PC-3 (cell line): ENCODE measurements at regions not wholly inside any gene's neighbourhood (a gene's known extent, or its start where the extent isn't known, plus 50 kb on each side); places are given as distances from the start of the nearest gene placed in this dataset.
A peak's percentile ranks its signal among the peaks of the same experiment; 100 is the strongest.
"Not testable (repeated sequence)": the region's sequence is repeated elsewhere in the genome, so short reads cannot be mapped to it uniquely, and the experiment has no call there.

Source experiments
- ATAC-seq: fragments of 200-7000 bp; cut with Tn5 transposase; 2 replicates; pipeline ENCODE4 v1.9.1; 2020; ENCODE audit warnings: mild to moderate bottlenecking, moderate library complexity
- BruUV-seq: library from RNA; stranded (reverse); fragments of 400-500 nt; replicated peaks from 2 replicates; lab custom pipeline; 2021; lab: Mats Ljungman, UMichigan
- CTCF ChIA-PET: fragments of 300-600 bp; sonication (Branson Sonifier 250); formaldehyde crosslinking; loops from one replicate; lab custom pipeline; 2022; ENCODE audit warnings: antibody characterized with exemption; lab: Charles Lee
- POLR2A ChIA-PET: fragments of 300-600 bp; sonication (Branson Sonifier 250); formaldehyde crosslinking; loops from one replicate; lab custom pipeline; 2022; ENCODE audit warnings: antibody characterized with exemption; ENCODE audit not compliant: unreplicated experiment; lab: Charles Lee
- DNase-seq: peaks from one replicate; pipeline ENCODE4 v3.0.0-alpha.2; 2015
- H2AFZ ChIP-seq: fragments of 300-600 bp; sonication (generic); 2 replicates; pipeline ENCODE4 v1.6.0; 2016; ENCODE audit warnings: antibody characterized with exemption, low read length
- H3F3A ChIP-seq: fragments of 300-600 bp; sonication (generic); one replicate; pipeline ENCODE4 v1.6.0; 2017; ENCODE audit warnings: antibody characterized with exemption, low read length, control low read depth, mild to moderate bottlenecking; ENCODE audit not compliant: unreplicated experiment
- H3K27ac ChIP-seq: fragments of 300-600 bp; sonication (generic); 2 replicates; pipeline ENCODE4 v1.5.1; 2016; ENCODE audit warnings: mild to moderate bottlenecking, low read length
- H3K27me3 ChIP-seq: fragments of 300-600 bp; sonication (generic); 2 replicates; pipeline ENCODE4 v1.6.1; 2016; ENCODE audit warnings: low read length, mixed read lengths
- H3K36me3 ChIP-seq: fragments of 300-600 bp; sonication (generic); 2 replicates; pipeline ENCODE4 v1.6.1; 2016; ENCODE audit warnings: low read depth, mixed run types, low read length, mixed read lengths
- H3K4me1 ChIP-seq: fragments of 300-600 bp; sonication (generic); 2 replicates; pipeline ENCODE4 v1.5.1; 2016; ENCODE audit warnings: low read length; ENCODE audit not compliant: insufficient read depth
- H3K4me2 ChIP-seq: fragments of 300-600 bp; sonication (generic); 2 replicates; pipeline ENCODE4 v1.6.0; 2016; ENCODE audit warnings: low read length
- H3K4me3 ChIP-seq: fragments of 300-600 bp; sonication (generic); 2 replicates; pipeline ENCODE4 v1.5.1; 2016; ENCODE audit warnings: mild to moderate bottlenecking, low read length, mixed read lengths
- H3K79me2 ChIP-seq: fragments of 300-600 bp; sonication (generic); 2 replicates; pipeline ENCODE4 v1.6.1; 2017; ENCODE audit warnings: low read length, mixed read lengths
- H3K9ac ChIP-seq: fragments of 300-600 bp; sonication (generic); 2 replicates; pipeline ENCODE4 v1.6.0; 2016; ENCODE audit warnings: mild to moderate bottlenecking, low read length
- H3K9me2 ChIP-seq: fragments of 300-600 bp; sonication (generic); replicated peaks from 2 replicates; pipeline ENCODE4 v1.6.1; 2016; ENCODE audit warnings: mixed run types, low read length, mixed read lengths
- H3K9me3 ChIP-seq: fragments of 300-600 bp; sonication (generic); 2 replicates; pipeline ENCODE4 v1.6.1; 2016; ENCODE audit warnings: low read length, mixed read lengths
- H4K20me1 ChIP-seq: fragments of 300-600 bp; sonication (generic); 2 replicates; pipeline ENCODE4 v1.6.1; 2016; ENCODE audit warnings: low read length, mixed read lengths
- CTCF ChIP-seq: fragments of 300-600 bp; sonication (generic); conservative IDR thresholded peaks from 2 replicates; pipeline ENCODE4 v1.5.1; 2017; ENCODE audit warnings: antibody characterized with exemption, low read depth, mild to moderate bottlenecking, low read length
- EZH2 ChIP-seq: fragments of 300-600 bp; sonication (generic); IDR thresholded peaks from one replicate; pipeline ENCODE4 v1.6.1; 2017; ENCODE audit warnings: antibody characterized with exemption, mild to moderate bottlenecking, low read length; ENCODE audit not compliant: unreplicated experiment
- EZH2phosphoT487 ChIP-seq: fragments of 300-600 bp; sonication (generic); IDR thresholded peaks from 2 replicates; pipeline ENCODE4 v1.6.1; 2018; ENCODE audit warnings: mild to moderate bottlenecking, antibody characterized with exemption, low read length, borderline replicate concordance
- intact Hi-C: fragments of 100-400 bp; cut with micrococcal nuclease; formaldehyde crosslinking; loops from 2 replicates; pipeline ENCODE4 v1.9.0; 2023

GRCh38 chr12:100083308-100083707, 59.4 kb downstream of the BLTP3B start:
- DNase-seq, result no peak
- Histone ChIP-seq H4K20me1 (no peaks in the 10 kb centered on the region), H3K9me3 (no peaks in the 10 kb centered on the region), H3F3A (no peaks in the 10 kb centered on the region), H3K9me2 (no peaks in the 10 kb centered on the region), H3K9ac (no peak overlapping the region), H3K4me3 (no peak overlapping the region), H3K4me2 (no peak overlapping the region), H3K4me1 (no peaks in the 10 kb centered on the region), H3K27me3 (no peaks in the 10 kb centered on the region), H3K79me2 (no peaks in the 10 kb centered on the region), H2AFZ (no peak overlapping the region), H3K27ac (no peak overlapping the region), H3K36me3 (peaks cover 29% of the 10 kb centered on the region)
- no peak for TF ChIP-seq CTCF
- no peak for TF ChIP-seq EZH2
- TF ChIP-seq EZH2phosphoT487, result no peak
- ChIA-PET POLR2A (no interaction called here), CTCF (interaction anchor here (0.7 kb wide), 1 partner anchor 141 kb away, joined by 9 read pairs; no protein-coding TSS in a partner anchor)
- BruUV-seq, result no TSS peak
- intact Hi-C loops, result no loop called here
- no peak for ATAC-seq

- ATAC-seq, H3K9me2 ChIP-seq, H2AFZ ChIP-seq, BruUV-seq, H3K9me3 ChIP-seq, H3K4me3 ChIP-seq, H3K9ac ChIP-seq, H3K27me3 ChIP-seq, H3K4me1 ChIP-seq, POLR2A ChIA-PET, H4K20me1 ChIP-seq, CTCF ChIA-PET, H3F3A ChIP-seq, H3K79me2 ChIP-seq, H3K4me2 ChIP-seq, DNase-seq, H3K27ac ChIP-seq: not testable (repeated sequence)
- peaks cover 26% of the 10 kb centered on the region for H3K36me3 ChIP-seq
- intact Hi-C loops, result loop anchor here (5.0 kb wide), 2 partner anchors 149 to 266 kb away; no protein-coding TSS in a partner anchor
Measured at GRCh38 chr12:100078777-100079176, 63.9 kb downstream of the BLTP3B start.

GRCh38 chr12:100077367-100077766, 65.3 kb downstream of the BLTP3B start:
- Histone ChIP-seq H4K20me1 (no peaks in the 10 kb centered on the region), H3K79me2 (no peaks in the 10 kb centered on the region), H3K9me2 (no peaks in the 10 kb centered on the region), H3K9me3 (no peaks in the 10 kb centered on the region), H2AFZ (no peak overlapping the region), H3K9ac (no peak overlapping the region), H3K4me1 (peaks cover 7% of the 10 kb centered on the region; the same call in 1 of the 2 replicates), H3K27me3 (no peaks in the 10 kb centered on the region), H3K4me3 (no peak overlapping the region), H3F3A (no peaks in the 10 kb centered on the region), H3K27ac (no peak overlapping the region), H3K36me3 (peaks cover 19% of the 10 kb centered on the region), H3K4me2 (no peak overlapping the region)
- POLR2A ChIA-PET, result no interaction called here
- peak; percentile 72 for ATAC-seq
- intact Hi-C loops, result loop anchor here (5.0 kb wide), 2 partner anchors 150 to 265 kb away; no protein-coding TSS in a partner anchor
- TF ChIP-seq EZH2phosphoT487, result no peak
- no peak for TF ChIP-seq EZH2
- TF ChIP-seq CTCF, result peak; percentile 48
- CTCF ChIA-PET, result interaction anchor here (1.5 kb wide), 1 partner anchor 152 kb away, joined by 5 read pairs; no protein-coding TSS in a partner anchor
- DNase-seq, result peak; percentile 10
- no TSS peak for BruUV-seq
